HG03439 (cell line): ENCODE measurements at regions not wholly inside any gene's neighbourhood (a gene's known extent, or its start where the extent isn't known, plus 50 kb on each side); places are given as distances from the start of the nearest gene placed in this dataset.
"Not testable (repeated sequence)": the region's sequence is repeated elsewhere in the genome, so short reads cannot be mapped to it uniquely, and the experiment has no call there.

Experiments
- ATAC-seq: cut with Tn5 transposase; IDR thresholded peaks from one replicate; pipeline ENCODE4 v1.9.1; 2021; ENCODE audit warnings: mild to moderate bottlenecking, moderate library complexity; ENCODE audit not compliant: unreplicated experiment

DNA sequence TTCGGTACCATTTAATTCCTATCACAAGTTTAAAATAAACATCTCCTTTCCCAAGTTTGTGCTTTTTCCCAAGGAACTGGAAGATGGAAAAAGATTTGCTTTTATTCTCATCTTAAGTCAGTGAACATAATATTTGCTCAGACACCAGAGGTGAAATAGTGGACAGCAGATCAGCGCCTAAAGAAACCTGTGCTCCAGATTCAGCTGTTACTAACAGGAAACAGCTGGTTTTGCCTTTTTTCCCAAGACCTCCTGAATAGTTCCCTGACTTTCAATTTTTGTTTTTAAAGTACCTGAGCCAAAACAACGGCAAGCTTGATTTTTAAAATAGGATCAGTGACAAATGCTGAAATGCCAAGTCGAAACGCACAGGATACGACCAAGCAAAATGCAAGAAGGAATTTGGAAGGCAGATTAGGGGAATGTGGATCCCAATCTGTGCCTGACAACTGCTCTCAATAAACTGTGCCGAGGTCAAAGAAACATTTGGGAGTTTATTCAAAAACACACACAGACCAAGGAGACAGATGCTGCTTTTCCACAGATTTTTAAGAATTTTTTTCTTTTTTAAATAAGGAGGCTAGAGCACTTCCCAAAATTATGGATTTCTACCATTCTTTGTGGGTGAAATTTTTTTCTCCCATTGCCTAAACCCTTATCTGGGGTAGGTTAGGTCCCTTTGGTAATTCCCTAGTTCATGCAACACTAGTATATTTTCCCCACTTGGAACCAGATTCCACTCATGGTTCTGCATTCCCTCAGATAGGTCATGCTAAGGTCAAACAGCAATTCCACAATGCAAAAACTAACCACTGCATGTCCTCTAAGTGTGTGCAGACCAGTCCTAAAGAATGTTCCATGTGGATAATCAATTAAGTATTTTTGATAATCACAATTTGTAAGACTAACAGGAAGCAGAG lies 121.5 kb upstream of the PDE1A start:
- no peak for ATAC-seq

DNA sequence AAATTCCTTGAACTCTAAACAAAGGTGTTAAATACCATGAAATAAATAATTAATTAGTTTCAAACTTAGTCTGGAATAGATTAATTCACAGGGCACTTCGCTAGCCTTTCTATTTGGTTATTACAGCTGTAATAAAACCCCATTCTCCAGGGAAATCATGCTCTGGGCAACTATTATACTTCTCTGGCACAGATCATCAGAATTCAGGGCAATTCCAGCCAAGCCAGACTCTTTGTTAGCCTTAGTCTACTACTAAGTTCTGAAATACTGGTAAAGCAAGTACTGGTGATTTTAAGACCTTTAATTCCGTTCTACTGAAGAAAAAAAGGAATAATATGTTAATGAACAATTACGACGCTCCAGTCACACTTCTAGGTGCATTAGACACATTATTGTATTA lies 123.4 kb upstream of the PDE1A start:
- no peak for ATAC-seq

DNA sequence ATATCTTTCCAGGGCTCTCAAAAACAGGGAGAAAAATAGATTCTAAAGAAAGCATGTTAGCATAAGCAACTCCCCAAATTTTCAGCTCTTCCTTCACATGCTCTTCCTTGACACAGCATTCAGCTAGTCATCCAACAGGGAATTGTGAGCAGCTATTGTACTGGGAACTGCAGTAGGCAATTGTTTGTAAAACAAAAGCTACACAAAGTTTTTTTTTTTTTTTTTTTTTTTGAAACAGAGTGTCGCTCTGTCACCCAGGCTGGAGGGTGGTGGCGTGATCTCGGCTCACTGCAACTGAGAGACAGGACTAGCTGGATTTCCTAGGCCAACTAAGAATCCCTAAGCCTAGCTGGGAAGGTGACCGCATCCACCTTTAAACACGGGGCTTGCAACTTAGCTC lies 125.4 kb upstream of the PDE1A start:
- ATAC-seq, result not testable (repeated sequence)

DNA sequence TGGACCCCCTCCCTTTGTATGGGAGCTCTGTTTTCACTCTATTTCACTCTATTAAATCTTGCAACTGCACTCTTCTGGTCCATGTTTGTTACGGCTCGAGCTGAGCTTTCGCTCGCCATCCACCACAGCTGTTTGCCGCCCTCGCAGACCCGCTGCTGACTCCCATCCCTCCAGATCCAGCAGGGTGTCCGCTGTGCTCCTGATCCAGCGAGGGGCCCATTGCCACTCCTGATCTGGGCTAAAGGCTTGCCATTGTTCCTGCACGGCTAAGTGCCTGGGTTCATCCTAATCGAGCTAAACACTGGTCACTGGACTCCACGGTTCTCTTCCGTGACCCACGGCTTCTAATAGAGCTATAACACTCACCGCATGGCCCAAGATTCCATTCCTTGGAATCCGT lies 125.9 kb upstream of the PDE1A start:
- not testable (repeated sequence) for ATAC-seq

DNA sequence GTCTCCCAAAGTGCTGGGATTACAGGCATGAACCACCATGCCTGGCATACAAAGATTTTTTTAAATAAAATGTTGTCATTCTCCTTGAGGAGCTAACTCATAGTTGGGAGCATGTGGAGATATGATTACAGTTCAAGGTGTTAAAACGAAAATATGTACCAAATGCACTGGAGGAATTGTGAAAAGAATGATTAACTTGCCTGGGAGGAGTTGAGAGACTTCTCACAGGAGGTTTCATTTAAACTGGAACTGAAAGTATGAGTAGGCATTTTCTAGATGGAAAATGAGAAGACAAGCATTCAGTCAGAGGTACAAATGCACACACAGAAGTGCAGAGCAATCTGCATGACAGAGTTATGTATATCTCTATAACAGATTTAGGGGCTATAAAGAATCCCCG lies 126.6 kb upstream of the PDE1A start:
- ATAC-seq, result peak; percentile 99

DNA sequence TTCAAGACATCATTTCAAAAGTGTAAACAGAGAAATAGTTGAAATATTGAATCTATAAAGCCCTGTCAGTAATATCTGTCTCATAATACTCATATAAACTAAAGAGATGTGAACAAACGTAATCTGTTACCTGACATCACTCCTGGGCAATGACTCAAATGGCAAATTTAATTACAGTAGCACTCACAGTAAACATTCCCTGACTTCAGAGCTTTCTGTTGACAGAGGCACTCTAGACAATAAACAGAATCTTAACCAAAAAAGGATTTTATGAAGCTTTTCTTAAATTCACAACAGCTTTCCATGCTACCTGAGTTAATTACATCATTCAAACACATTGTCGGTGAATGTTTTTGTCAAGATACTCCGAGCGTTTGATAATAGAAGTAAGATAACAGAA lies 128.1 kb upstream of the PDE1A start:
- no peak for ATAC-seq

DNA sequence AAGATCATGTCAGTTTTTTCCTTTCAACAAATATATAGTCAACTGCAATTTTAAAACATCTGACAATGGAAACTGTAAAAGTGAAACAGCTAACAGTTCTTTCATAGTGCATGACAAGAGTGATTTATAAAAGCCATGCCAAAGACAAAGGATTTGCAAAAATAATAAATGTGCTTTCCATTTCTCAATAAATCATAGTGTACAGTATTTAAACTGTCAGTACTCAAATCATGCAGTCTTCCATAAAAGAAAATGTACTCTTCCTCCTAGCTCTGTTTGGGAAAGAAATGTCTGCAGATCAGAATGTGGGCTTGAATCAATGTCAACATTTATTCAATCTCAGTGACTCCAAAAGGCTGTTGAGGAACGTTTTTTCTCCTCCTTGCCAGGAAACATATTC lies 131.7 kb upstream of the PDE1A start:
- ATAC-seq, result no peak

DNA sequence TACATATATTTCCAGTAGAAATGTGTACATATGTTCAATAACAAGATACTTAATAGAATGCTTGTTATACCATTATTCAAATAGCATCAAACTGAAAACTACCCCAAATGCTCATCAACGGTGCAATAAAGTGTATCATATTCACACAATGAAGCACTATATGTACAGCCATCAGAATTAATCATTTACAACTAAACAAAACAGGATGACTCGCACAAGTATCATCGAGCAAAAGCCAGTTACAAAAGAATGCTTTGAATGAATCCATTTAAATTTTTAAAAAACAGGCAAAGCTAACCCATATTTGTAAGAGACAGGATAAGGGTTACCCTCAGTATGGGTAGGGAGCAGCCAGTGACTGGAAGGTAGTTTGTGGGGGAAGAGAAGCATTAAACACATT lies 132.8 kb upstream of the PDE1A start:
- ATAC-seq, result no peak

DNA sequence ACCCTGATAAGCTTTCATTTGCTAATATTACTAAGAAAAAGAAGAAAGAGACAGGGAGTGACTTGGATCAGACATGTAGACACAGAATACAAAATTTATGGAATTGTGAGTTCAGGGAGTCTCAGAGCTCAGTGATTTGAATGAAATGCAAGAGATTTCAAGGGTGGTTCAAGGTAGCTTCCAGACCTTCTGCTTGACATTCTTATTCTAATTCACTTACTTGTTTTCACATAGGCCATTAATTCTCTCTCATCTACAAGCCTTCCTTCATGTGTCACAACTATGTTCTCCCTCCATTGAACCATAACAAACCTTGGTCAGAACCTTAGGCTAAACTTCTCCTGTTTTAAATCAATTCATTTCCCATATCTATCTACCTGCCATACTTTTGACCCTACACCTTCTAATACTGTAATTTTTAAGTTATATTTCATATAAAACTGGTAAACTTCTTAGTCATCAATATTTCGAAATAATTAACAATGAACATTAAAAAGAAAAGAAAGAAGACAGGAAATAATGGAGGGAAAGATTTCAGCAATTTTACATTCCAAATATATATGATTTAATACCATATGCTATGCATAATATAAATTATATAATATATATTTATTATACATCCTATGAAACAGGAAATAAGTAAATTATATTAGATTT lies 139.2 kb upstream of the PDE1A start:
- no peak for ATAC-seq

DNA sequence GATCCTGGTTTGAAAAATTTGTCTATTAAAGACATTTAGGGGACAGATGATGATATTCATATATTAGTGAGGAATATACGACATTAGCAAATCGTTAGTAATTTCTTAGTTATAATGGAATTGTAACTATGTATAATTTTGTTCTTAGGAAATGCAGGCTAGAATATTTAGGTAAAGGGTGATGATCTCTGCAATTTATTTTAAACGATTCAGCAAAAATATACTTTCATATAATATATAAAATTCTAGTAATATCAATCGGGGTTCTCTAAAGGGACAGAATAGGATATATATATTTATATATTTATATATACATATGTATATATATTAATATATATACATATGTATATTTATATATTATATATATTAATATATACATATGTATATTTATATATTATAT lies 142.5 kb upstream of the DNAJC10 start:
- ATAC-seq, result no peak

DNA sequence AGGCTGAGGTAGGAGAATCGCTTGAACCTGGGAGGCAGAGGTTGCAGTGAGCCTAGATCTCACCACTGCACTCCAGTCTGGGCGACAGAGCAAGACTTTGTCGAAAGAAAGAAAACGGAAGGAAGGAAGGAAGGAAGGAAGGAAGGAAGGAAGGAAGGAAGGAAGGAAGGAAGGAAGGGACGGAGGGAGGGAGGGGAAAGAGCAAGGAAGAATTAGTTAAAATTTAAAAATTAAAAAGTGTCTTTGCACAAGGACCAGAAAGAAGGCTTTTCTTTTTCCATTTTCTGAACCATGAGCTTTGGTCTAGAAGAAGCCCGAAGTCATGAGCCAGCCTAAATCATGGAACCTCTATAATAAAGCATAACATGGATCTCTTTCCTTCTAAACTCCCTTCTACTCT lies 138.2 kb upstream of the DNAJC10 start:
- no peak for ATAC-seq

DNA sequence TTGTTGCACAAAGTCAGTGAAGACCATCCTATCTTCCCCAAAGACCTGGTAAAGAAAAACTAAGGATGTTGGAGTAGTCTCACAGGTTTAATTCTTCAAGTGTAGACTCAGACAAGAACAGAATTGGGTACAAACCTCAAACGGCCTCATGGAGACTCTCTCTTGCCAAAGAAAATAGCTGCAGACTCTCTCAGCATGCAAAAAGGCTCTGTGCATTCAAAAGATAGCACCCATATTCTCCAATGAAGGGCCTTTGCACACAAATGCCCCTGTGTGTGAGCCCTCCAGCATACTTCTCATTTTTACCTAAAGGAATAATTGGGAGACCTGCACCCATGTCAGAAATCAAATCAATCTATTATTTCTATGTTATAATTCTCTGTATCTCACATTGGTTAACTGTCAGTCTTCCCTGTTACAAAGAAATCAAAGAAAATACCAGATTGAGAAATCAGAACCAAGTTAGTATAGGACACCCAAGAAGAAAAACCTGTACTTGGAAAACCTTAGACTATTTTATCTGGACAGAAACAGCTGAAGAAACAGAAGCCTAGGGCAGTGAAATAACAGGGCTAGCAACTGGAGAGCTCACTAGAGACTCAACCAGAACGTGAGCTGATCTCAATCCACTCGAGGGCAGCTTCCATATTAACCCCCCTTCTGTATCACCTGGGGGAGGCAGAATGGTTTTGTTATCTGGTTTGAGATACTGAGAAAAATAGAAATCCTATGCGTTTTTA lies 134.7 kb upstream of the DNAJC10 start:
- no peak for ATAC-seq

DNA sequence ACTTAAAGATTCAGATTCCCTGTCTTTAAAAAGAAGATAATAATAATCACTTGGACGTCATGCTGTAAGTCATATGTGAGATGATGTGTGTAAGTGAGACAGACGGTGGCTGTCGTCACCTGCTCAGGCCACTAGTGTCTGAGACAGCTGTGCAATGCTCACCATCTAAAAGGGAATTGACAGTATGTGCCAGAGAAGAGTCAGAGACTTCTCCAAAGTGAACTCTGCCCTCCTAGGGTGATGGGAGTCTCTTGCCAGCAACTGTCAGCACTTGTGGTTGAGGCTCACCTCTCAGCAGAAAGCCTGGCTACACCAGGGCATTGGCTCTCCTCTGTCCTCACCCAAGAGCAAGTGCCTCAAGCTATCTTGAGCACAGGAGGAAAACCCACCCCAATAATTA lies 131.6 kb upstream of the DNAJC10 start:
- no peak for ATAC-seq

DNA sequence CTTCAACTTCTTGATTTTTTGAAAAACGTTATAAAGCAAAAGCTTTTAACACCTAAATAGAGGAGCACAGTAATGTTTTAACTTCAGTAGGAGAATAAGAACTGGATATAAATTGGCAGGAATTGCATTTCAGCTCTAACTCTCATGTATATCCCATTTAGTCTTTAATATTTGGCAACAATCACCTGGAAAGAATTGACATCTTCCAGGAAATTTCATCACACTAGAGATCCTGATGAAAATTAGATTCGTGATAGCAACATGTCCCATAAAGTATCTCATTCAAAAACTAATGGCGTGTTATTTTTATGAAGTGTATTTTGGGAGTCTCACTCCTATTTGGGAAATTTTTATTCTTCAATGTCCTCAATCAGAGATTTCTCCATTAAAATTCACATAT lies 131.1 kb upstream of the DNAJC10 start:
- no peak for ATAC-seq

DNA sequence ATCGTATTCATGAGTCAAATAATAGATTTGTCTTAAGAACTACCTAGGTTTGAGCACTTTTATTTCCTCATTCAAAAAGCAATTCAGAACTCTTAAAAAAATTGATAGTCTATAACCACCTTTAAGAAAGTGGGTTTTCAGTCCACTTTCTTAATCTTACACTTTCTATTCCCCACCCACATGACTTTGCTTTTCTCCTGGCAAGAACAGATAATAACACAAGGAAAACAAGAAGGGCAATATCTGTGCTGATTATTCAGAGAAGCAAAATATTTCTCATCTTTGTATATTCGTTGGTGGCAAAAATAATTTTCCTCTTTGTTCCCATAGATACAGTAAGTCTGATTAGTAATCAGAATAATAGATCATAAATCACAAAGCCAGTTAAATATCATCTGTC lies 130.6 kb upstream of the DNAJC10 start:
- ATAC-seq, result no peak

DNA sequence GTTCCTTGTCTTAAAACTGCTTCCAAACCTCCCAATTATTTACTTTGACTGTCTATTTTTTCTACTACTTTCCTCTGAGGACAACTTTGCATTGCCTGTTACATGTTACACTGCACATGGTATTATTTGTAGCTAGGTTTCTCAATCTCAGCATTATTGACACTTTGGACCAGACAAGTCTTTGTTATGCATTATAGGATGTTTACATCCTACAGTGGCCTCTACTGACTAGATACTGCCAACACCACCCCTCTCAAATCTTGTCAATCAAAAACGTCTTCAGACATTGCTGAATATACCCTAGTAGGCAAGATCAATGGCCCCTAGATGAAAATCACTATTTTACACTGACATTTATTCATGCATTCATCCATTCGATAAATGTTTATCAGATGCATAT lies 129.6 kb upstream of the DNAJC10 start:
- no peak for ATAC-seq

DNA sequence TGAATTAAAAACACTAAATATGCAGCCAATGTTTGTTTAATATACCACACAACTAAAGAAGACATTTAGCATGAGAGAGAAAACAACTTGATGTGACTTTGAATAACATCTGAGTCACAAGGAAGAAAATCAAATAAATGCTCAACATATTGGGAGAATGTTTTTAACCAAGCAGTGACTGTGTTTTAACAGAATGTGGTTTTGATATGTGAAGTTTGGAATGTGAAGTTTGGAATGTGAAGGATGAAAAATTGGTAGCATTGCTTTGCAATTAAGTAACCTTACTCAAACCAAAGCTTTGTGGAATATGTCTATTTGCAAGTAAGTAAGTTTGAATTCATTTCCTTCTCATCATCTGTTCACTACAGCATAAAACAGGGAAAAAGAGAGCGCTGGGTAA lies 128.2 kb upstream of the DNAJC10 start:
- no peak for ATAC-seq

DNA sequence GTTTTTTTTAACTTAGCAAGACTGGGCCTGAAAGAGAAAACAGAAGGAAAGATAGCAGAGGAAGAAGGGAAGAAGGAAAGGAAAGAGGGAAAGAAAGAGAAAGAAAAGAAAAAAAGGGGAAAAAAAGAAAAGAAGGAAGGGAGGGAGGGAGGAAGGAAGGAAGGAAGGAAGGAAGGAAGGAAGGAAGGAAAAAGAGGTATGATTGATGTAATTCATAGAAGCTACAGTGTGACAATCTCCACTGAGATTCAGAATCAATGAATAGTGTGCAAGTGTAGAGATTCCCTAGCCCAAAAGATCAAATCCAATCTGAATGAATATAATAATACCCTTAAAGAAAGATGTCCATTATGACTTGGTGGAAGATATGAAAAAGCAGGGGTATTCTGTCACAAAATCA lies 126.9 kb upstream of the DNAJC10 start:
- ATAC-seq, result no peak

DNA sequence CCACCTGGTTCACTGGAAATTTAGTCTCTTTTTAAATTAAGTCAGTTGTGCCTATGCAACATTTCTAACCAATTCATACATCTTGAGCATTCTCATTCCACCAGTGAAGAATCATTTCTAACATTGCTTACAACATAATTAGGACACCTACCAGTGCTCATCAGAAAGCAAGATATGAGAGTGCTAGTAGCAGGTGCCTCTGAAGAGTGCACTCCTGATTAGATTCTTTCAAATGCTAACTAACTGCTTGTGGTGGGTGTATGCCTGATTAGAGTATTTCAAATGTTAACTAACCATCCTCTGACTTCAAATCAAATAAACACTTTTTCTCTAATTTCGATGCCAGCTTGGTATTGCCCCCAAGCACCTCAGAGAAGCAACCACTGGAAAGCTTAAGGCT lies 124.3 kb upstream of the DNAJC10 start:
- ATAC-seq, result no peak

DNA sequence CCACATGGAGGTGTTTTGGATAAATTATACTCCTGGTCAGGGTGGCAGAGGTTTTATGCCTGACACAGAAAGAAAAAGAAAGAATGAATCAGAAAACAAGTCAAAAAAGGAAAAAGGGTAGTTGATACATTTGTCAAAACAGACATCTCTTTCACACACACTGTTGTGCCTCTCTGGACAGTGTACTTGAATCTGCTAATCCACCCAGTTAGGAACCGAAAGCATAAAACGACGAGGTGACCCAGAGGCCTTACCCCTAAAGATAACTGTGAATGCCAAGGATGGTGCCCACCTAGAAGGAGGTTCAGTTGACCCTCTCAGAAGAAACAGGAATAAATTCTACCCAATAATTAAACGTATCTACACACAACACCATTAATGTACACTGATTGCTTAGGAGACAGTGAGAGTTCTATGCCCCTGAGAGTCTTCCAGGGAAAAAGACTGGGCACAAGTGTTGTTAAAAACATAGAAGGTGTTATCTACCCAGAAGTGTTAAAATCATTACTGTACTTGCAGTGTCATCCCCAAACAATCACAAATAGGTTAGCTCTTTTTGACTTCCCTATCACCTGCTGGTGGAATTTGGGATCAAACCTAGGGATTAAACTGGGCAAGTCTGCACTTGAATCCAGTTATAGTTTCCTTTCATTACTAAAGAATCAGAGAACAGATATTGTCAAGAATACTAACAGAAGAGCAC lies 123.2 kb upstream of the DNAJC10 start:
- ATAC-seq, result no peak

DNA sequence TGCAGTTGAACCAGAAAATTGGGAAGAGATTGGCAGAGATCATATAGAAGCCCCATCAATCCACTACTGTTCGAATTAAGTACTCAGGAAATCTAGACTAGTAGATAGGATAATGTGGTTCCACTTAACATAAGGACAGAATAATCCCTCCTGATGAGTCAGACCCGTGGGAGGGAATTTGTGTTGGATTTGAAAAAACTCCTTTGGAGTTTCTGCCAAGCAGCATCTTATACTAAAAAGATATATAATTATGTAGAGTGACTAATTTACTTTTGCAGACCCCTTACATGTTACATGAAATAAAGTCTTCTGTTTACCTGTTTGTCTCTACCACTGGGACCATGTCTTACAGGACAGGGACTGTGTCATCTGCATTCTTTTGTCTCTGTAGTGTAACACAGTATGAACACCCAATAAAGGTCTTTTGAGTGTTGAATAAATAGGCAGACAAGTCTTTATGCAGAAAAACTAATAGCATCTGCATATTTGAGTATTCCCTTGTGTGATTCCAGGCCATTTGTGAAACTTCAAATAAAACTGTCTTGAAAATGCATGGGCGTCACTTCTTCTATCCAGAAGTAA lies 122.6 kb upstream of the DNAJC10 start:
- no peak for ATAC-seq
